Islet precursor cell (in vitro differentiated cells): ENCODE measurements at regions not wholly inside any gene's neighbourhood (a gene's known extent, or its start where the extent isn't known, plus 50 kb on each side); places are given as distances from the start of the nearest gene placed in this dataset.
"Not testable (repeated sequence)": the region's sequence is repeated elsewhere in the genome, so short reads cannot be mapped to it uniquely, and the experiment has no call there.

ENCODE experiments used
- DNase-seq: peaks from one replicate; pipeline ENCODE4 v3.0.0-alpha.2; 2018

DNA sequence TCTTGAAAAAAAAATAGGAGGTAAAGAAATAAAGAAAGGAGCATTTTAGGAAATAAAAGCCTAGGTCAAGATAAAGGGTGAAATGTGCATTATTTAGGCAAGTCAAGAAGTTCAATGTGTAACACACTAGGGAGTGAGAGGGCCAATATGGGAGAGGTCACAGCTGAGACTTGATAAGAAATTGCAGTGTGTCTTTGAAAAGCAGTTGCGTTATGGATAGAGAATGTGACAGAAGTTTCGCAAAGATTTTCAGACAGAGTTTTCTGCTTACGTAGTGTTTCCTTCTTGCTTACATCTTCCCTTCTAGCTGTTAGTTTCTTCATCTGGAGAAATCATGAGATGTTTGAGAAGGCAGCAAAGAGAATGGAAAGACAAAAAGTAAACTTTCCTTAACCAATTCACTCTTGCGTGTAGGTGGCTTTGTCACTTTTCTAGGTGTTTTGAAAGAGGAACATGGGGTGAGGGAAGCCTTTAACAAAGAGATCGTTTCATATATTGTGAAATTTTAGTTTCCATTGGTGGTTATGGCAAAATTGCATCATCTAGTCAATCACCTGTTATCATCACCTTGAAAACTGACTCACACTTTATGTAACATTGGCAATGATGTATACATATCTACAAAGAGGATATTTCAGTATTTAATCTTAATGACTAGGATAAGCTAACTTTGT is 975.5 kb downstream of the OLFM4 start:
- no peak for DNase-seq

DNA sequence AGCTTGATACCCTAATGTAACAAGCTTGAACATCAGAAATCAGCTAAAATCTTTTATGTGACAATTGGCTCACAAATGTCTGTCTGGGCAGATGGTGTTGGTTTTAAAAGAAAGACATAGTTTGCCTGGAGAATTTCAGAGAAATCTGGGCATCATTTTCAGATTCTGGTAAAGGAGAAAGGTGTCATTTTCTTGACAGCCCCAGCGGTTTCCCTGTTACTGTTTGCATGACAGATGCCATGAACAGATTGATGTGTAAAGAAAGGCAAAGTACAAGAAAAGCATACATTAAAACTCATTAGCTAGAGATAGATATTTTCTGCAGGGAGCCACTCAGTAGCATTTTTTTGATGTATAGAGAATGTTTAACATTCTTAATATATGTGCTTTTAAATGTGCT is 987.9 kb downstream of the OLFM4 start:
- DNase-seq: no peak

DNA sequence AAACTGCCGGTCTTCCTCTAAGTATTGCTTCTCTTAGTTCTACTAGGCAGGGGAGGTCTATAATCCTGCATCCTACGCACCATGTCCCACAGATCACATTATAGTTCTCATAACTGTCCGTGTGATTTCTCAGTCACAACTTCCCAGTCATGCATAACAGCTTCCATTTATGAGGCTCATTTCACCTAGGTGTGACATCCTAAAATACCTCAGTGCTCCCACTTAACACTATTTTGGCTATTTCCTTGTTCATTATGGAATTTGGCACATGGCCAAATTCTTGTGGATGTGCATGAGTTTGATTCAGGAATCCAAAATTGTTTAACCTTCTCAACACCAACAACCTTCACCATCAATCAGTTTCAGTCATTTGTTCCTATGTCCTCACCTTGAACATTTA is 989.9 kb downstream of the OLFM4 start:
- no peak for DNase-seq

DNA sequence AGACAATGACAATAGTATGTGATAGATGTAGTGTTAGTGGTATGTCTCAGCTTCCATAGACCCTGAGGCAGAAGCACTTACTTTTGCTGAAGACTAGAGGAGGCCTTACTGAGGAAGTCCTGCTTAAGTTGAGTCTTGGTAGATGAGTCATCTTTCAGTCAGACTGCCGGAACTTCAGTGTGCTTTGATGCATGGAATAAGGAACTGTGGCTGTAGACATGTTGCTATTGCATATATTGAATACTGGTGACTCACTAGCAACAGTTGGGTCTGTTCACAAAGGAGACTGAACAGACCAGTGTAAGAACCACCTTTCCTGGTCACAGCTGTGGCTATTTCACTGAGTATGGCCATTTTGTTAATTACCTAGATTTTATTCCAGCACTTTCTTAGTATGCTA is 1000.6 kb downstream of the OLFM4 start:
- DNase-seq: peak; percentile 94

DNA sequence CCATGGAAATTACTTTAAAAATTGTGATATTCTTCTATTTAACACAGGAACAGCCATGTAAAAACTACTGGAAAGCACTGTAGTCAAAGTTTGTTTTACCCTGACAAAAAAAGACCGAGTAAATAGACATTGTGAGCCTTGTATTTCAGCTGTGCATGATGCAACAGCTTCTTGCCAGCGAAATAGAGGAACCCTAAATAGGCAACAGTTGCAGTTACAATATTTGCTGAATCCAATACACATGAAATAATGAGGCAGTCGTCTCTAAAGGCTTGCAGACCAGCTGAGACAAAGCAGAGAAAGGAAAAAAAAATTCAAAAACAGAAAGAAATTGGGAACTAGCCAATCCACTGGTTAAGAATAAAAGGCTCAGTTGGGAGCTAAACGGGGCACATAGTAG is 1001.1 kb downstream of the OLFM4 start:
- DNase-seq: no peak

DNA sequence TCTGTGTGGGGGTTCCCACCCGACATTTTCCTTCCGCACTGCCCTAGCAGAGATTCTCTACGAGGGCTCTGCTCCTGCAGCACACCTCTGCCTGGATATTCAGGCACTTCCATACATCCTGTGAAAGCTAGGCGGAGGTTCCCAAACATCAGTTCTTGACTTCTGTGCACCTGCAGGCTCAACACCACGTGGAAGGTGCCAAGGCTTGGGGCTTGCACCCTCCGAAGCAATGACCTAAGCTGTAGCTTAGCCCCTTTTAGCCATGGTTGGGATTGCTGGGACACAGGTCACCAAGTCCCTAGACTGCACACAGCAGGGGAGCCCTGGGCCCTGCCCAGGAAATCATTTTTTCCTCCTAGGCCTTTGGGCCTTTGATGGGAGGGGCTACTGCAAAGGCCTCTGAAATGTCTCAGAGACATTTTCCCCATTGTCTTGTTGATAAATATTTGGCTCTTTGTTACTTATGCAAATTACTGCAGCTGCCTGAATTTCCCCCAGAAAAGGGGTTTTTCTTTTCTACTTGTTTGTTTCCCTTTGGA is 1004.8 kb downstream of the OLFM4 start:
- DNase-seq: no peak

DNA sequence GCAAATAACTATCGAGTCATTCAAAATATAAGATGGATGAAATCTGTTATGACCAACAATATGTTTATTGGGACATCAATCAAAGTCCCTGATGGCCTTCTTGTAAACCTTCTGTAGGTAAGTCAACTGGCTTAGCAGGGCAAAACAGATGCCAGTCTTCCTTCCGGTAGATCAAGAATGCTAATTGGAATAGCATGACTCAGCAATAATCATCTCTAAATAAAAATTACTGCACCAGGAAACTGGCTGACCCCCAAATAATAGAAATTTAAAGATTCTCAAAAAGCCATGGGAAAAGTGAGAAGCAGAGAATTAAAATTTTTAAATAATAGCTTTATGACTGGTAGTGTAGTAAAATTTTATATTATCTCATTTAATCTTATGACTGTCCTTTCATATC is 1005.4 kb downstream of the OLFM4 start:
- DNase-seq: no peak

DNA sequence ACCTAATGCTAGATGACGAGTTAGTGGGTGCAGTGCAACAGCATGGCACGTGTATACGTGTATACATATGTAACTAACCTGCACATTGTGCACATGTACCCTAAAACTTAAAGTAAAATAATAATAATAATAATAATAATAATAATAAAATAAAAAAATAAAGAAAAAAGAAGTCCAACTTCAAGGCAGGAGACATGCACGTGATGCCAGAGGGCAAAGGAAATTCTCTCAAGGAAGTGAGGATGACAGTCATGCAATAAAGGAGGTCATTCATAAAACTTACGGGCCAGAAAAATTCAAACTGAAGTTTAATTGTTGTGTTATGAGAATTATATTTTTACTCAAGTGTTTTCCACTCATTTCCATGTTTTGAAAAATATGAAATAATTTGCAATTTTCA is 1028.8 kb downstream of the OLFM4 start:
- not testable (repeated sequence) for DNase-seq

DNA sequence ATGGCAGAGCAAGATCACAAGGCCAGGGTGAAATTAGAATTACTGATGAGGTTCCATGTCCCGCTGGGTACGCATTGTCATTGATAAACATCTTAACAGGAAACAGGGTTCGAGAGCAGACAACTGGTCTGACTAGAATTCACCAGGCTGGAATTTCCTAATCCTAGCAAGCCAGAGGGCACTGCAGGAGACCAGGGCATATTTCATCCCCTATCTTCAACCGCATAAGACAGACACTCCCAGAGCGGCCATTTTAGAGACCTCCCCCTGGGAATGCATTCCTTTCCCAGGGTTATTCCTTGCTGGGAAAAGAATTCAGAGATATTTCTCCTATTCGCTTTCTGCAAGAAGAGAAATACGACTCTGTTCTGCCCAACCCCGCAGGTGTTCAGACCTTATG is 1041.3 kb downstream of the OLFM4 start:
- DNase-seq: not testable (repeated sequence)

DNA sequence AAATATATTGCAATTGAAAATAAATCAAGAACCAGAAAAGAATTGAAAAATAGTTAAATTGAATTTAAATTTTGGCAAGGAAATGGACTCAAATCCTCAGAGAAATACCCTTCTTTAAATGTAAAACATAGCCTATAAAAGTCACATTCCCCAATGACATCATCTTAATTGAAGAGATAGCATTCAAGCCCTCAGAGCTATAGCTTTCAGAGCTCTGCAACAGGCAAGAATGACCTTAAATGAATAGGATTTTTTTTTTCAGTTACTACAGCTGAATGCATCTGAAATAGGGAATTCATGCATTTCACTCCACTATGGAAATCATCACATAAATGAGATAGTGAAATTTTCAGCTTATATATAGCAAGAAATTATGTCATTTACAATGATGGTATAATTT is 1049.0 kb downstream of the OLFM4 start:
- DNase-seq: no peak

DNA sequence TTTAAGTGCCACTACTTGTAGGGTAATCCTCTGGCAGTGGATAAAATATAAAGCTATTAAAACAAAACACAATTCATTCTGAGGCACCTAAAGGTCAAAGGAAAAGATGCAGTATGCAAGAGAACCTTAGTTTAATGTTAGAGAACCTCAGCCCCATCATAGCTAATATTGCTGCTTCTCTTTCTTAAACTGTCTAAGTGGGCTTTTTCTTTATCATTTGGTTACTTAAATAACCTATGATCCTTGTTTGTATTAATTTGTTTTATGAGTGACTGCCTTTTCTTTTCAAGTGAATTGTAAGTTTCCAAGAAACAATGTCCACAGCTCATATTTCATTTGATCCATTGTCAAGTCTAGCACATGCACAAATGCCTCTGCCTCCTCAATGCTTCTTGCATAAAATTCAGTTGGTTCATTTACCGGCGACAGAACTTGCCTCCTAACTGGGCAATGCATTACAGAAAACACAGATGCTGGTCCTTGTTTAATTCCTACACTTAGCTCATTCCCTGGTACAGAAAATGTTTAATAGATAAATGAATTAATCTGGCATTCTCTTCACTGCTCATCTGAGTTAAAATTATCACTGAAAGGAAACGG is 1049.8 kb downstream of the OLFM4 start:
- DNase-seq: no peak

DNA sequence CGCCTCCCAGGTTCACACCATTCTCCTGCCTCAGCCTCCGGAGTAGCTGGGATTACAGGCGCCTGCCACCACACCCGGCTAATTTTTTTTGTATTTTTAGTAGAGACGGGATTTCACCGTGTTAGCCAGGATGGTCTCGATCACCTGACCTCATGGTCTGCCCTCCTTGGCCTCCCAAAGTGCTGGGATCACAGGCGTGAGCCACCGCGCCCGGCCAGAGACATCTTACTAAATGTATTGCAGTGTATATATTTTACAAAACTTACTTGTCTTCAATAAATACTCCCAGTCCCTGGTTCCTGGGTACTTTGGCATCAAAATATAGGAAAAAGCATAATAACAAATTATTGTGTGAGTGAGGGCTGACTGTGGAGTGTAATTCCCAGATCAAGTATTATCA is 1053.7 kb downstream of the OLFM4 start:
- DNase-seq: not testable (repeated sequence)

DNA sequence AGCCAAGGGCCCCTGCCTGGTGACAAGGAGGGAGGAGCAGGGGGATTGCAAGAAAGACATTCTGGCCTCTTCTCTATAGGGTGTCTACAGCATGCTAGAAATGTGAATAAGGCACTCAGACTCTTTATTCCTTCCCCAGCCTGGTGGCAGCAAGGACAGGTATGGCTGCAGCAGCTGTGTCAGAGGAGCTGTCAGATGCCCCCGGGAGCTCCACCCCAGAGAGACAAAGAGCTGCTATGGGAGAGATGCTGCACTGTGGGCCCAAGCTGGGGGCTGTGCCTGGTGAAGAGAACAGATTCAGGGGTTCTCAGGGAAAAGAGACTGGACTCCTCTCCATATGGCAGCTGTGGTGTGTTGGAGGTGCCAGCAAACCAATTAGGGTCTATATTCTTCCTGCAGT is 1063.3 kb downstream of the OLFM4 start:
- DNase-seq: no peak

DNA sequence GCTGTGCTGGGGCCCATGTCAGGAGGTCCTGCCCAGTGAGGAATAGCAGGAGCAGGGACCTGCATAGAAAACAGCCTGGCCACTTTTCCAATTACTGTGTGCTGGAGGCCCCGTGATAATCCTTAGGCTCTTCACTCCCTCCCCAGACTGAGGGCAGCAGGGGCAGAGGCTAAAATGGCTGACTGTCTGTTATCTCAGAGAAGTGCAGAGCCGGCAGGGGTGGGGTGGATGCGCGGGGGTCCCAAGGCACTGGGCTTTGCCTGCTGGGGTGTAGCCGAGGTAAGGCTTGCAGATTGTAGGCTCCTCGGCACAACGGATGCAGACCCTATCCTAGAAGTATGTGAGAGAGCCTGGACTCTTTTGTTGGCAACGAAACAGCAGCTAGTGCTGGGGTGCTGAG is 1064.1 kb downstream of the OLFM4 start:
- DNase-seq: no peak

DNA sequence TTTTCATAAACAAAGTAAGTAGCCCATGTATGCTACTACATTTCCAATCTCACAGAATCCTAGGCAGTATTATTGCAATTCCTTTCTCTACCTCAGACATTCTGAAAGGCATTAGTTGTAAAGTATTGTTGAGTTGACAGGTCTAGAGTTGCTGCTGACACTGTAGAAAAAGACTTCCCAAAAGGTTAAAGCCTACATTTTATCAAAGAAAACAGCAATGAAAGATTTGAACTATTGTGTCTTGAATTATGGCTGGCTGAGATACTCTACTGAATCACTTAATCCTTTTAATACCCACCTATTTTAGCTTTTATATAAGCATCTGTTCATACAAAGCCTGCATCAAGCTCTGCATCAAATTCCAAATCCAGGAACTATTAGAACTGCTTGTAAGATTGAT is 1082.0 kb downstream of the OLFM4 start:
- DNase-seq: no peak

DNA sequence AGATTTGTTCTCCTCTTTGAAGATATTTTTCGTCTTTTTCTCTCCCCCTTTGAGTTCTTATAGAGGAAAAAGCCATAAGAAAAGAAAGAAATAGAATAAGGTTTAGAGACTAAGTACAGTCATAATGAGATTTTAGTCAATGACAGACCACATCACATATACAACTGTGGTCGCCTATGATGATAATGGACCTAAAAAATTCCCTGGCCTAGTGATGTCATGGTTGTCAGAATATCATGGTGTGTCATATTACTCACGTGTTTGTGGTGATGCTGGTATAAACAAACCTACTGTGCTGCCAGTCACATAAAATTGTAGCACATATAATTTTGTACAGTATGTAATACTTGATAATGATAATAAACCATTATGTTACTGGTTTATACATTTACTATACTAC is 1096.1 kb downstream of the OLFM4 start:
- no peak for DNase-seq

DNA sequence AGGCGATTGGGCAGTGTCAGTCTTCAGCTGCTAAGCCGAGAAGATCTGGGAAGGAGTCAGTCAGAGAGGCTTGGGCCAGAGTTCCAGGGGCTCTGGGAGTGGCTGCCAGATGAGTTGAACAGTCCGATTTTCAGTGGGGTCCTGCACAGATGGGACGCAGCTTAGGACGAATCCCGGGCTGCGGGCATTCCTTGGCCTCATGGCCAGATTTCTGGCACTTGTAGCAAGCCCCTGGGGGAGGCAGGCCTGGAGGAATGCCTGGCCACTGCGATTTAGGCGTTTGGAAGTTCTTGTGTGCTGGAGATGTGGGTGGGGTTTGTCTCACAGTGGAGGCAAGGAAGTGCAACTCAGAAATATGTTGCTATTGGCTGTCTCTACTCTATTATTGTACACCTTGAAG is 1102.3 kb downstream of the OLFM4 start:
- DNase-seq: peak; percentile 65

DNA sequence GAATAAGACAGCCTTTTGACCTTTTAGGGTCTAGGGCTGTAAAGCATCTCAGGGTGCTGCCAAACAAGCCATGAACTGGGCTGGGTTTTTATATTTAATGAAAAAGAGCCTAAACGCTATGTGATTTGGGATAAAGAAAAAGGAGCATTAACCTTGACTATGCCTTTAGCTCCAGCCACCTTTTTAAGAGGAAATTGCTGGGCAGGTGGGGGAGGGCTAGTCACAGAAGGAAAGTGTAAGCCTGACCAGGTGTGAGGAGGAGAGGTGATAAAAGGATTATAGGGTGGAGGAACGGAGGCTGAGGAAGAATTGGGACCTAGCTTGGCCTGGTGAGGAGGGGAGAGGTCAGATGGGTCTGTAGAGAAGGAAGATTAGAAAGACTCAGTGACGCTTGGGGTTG is 1102.8 kb downstream of the OLFM4 start:
- not testable (repeated sequence) for DNase-seq

DNA sequence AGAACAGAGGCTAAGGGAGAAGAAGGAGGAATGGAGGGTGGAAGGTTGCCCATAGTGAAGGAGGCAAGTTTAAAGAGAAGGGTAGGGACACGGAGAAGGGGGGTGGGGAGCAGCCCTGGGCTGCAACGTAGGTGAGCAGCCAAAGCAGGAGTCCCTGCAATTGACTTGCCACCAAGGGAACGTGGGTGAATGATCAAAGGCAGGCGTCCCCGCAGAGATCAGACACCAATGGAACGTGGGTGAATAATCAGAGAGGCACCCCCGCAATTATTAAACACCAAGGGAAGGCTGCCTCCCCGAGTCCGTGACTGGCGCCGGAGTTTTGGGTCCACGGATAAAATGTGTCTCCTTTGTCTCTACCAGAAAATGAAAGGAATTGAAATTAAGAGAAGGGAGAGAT is 1103.5 kb downstream of the OLFM4 start:
- not testable (repeated sequence) for DNase-seq

DNA sequence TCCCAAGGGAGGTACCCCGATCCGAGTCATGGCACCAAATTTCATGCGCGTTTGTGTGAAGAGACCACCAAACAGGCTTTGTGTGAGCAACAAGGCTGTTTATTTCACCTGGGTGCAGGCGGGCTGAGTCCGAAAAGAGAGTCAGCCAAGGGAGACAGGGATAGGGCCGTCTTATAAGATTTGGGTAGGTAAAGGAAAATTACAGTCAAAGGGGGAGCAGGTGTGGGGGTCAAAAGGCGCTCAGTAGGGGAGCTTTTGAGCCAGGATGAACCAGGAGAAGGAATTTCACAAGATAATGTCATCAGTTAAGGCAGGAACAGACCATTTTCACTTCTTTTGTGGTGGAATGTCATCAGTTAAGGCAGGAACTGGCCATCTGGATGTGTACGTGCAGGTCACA is 1104.1 kb downstream of the OLFM4 start:
- DNase-seq: not testable (repeated sequence)

DNA sequence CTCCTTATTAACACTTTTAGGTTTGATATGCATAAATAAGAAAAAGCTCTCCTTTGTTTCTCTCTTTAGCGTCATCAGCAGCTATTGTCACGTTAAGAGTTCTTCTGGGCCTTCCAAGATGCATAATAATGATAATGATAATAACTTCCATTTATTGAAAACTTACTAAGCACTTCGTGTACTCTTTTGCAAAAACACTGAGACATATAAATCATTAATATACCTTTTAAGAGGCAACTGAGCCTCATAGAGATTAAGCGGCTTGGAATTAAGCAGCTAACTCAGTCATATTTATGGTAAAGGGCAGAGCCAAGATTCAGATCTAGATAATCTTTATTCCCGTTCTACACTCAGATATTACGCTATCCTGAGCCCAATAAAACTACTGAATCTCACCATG is 1105.1 kb downstream of the OLFM4 start:
- DNase-seq: no peak

DNA sequence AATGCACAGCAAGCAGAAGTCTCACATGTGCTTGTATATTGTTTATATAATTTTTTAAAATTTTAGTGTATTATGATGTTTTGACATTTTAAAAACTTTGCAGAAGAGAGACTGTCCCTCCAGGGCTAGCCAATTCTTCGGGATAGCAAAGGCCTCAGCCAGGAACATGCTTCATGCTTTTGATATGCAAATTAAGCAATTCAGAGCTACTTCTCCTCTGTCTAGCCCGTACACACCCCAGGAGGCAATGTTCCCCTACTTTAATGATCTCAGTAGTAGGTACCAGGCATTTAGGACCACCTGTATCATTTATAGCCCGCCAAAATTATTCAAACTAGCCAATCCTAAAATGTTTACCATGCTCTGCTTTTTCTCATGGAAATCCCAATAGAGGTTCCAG is 1116.2 kb downstream of the OLFM4 start:
- no peak for DNase-seq

DNA sequence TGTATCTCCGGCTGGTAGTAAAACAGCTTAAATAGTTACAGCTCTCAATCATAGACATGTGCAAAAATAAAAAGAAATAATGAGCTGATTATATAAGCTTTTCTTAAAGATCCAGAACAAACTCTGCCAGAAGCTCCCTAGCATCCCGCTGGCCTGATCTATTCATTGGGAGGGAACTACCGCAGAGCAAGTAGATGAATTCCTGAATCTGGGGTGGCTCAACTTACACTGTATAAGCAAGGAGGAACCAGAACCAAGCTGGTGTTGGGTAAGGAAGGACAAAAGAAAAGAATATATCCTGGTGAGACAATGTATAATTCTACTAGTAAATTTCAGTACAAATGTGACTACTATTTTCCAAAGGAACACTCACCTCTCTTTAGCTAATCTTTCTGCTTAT is 1122.2 kb downstream of the OLFM4 start:
- no peak for DNase-seq

DNA sequence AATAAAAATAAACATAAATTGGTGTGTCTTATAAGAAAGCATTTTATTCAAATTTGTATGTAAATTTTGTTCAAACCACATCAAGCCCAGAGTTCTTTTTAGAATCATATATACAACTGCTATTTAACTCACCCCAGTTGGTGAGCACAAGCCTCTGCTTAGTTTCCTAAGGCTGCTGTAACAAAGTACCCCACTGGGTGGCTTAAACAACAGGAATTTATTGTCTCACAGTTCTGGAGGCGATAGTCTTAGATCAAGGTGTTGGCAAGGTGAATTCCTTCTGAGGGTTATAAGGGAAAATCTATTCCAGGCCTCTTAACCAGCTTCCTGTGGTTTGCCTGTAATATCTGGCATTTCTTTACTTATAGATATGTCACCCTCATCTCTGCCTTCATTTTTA is 1133.5 kb downstream of the OLFM4 start:
- DNase-seq: no peak
